ENCODE measurements at regions not wholly inside any gene's neighbourhood (a gene's known extent, or its start where the extent isn't known, plus 50 kb on each side); places are given as distances from the start of the nearest gene placed in this dataset.

- DNase-seq (no peak), ATAC-seq (no peak)
- H3K27me3 ChIP-seq, result no peaks in the 10 kb centered on the region
- intact Hi-C loops (cut with DNase I), result no loop called here
- H3K4me3 ChIP-seq, result no peak overlapping the region
- H3K4me1 ChIP-seq, result no peaks in the 10 kb centered on the region
- no peak for TF ChIP-seq CTCF (IDR thresholded peaks at IDR 0.05)
- TF ChIP-seq POLR2A (IDR thresholded peaks at IDR 0.05), result no peak
- no peak overlapping the region for H3K27ac ChIP-seq
- WGBS (ENCODE audit: insufficient coverage, low coverage, low lambda C conversion rate, missing lambda C conversion rate), result 20% methylated on average over 1 of the region's 1 CpG
- H3K36me3 ChIP-seq, result no peaks in the 10 kb centered on the region
- no peaks in the 10 kb centered on the region for H3K9me3 ChIP-seq
These were observed 278.1 kb upstream of the KCNMB2 start for GRCh38 chr3:178258121-178258520.

- intact Hi-C loops (cut with DNase I), result no loop called here
- Histone ChIP-seq H3K36me3 (no peaks in the 10 kb centered on the region), H3K27ac (no peak overlapping the region), H3K4me3 (no peak overlapping the region), H3K4me1 (no peaks in the 10 kb centered on the region), H3K9me3 (no peaks in the 10 kb centered on the region), H3K27me3 (no peaks in the 10 kb centered on the region)
- TF ChIP-seq POLR2A (IDR thresholded peaks at IDR 0.05), result no peak
- TF ChIP-seq CTCF (IDR thresholded peaks at IDR 0.05), result no peak
- ATAC-seq (no peak), DNase-seq (no peak)
These were observed 276.5 kb upstream of the KCNMB2 start for GRCh38 chr3:178259703-178260102.

GRCh38 chr3:178260887-178261565, 275.2 kb upstream of the KCNMB2 start:
- no peaks in the 10 kb centered on the region for H3K4me1 ChIP-seq
- WGBS (ENCODE audit: insufficient coverage, low coverage, low lambda C conversion rate, missing lambda C conversion rate), result 20% methylated on average over 4 of the region's 4 CpGs
- no peak overlapping the region for H3K4me3 ChIP-seq
- no peak overlapping the region for H3K27ac ChIP-seq
- H3K27me3 ChIP-seq, result no peaks in the 10 kb centered on the region
- no peak for TF ChIP-seq CTCF (IDR thresholded peaks at IDR 0.05)
- TF ChIP-seq POLR2A (IDR thresholded peaks at IDR 0.05), result no peak
- intact Hi-C loops (cut with DNase I), result no loop called here
- ATAC-seq (peak in 3 of 4 donors; percentile 25 to 38 (median 30)), DNase-seq (no peak)
- no peaks in the 10 kb centered on the region for H3K36me3 ChIP-seq
- no peaks in the 10 kb centered on the region for H3K9me3 ChIP-seq

DNA sequence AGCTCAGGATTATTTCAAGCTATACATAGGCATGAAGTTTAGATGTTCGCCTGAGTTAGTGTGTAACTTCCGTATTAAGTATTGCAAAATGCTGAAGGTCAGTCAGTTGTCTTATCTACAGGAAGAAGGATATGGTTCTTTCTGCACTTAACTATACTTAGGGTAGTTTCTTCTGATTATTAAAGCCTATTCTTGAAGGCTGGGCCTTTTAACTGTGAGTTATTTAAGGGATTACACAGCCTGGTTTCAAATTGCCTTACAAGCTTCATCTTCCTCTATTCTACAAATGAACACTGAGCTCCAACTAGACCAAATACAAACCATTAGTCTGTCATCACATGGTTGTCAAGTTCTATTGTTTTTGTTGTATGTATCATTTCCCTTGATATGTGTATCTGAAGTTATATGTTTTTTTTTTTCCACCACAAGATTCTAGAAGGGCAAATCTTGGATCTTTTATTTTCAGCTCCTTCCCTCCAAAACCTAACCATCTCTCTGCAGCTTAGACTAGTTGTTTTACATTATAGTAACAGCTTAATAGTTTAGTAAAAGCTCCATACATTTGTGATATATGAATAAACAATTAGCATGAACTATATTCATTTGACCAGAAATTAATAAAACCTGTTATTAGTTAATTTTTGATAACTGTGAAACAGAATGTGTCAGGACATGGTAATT, 272.9 kb upstream of the KCNMB2 start:
- H3K4me3 ChIP-seq, result no peak overlapping the region
- WGBS (ENCODE audit: insufficient coverage, low coverage, low lambda C conversion rate, missing lambda C conversion rate), result 44% methylated on average over 2 of the region's 2 CpGs

More for the DNA sequence above, 272.9 kb upstream of the KCNMB2 start:
- no peaks in the 10 kb centered on the region for H3K9me3 ChIP-seq
- no peak overlapping the region for H3K27ac ChIP-seq
- H3K4me1 ChIP-seq, result no peaks in the 10 kb centered on the region
- TF ChIP-seq CTCF (IDR thresholded peaks at IDR 0.05), result no peak
- no peak for TF ChIP-seq POLR2A (IDR thresholded peaks at IDR 0.05)
- ATAC-seq, result no peak
- no peak for DNase-seq
- no peaks in the 10 kb centered on the region for H3K36me3 ChIP-seq
- intact Hi-C loops (cut with DNase I), result no loop called here
- H3K27me3 ChIP-seq, result no peaks in the 10 kb centered on the region
